ENCODE measurements at regions not wholly inside any gene's neighbourhood (a gene's known extent, or its start where the extent isn't known, plus 50 kb on each side); places are given as distances from the start of the nearest gene placed in this dataset.

DNA sequence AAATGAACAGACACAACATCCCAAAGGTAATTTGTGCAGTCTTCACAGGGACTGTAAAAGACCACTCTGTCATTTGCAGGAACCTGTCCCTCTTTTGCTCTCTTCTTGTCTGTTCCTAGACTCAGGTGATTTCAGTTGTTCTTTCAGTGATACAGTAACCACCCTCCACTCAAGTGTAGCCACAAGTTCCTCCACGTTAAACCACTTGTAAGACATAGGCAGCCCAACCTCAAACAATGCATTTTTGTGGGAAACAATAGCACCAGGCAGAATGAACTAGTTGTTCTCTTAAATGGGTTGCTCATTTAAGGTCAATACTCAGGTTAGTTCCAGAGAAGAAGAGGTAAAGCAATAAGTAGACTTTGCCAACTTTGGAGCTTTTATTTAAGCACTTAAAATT, 359.4 kb downstream of the MZT1 start:
- TF ChIP-seq, protein P1, sequence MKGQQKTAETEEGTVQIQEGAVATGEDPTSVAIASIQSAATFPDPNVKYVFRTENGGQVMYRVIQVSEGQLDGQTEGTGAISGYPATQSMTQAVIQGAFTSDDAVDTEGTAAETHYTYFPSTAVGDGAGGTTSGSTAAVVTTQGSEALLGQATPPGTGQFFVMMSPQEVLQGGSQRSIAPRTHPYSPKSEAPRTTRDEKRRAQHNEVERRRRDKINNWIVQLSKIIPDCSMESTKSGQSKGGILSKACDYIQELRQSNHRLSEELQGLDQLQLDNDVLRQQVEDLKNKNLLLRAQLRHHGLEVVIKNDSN (IDR thresholded peaks at IDR 0.05): no peak
- TF ChIP-seq YY1 (IDR thresholded peaks at IDR 0.05; ENCODE audit: low read depth): no peak
- TF ChIP-seq CEBPB (IDR thresholded peaks at IDR 0.05): no peak
- TF ChIP-seq ZBTB7A (IDR thresholded peaks at IDR 0.05; ENCODE audit: low read depth): no peak
- no peak for TF ChIP-seq EP300 (IDR thresholded peaks at IDR 0.05; ENCODE audit: borderline replicate concordance)
- TF ChIP-seq NFIC (IDR thresholded peaks at IDR 0.05): no peak
- TF ChIP-seq RAD21 (IDR thresholded peaks at IDR 0.05; ENCODE audit: low read depth): no peak
- no peak for TF ChIP-seq EGR1 (IDR thresholded peaks at IDR 0.05)
- no peak for TF ChIP-seq TCF12 (IDR thresholded peaks at IDR 0.05; ENCODE audit: low read depth)
- no peak for TF ChIP-seq TEAD4 (IDR thresholded peaks at IDR 0.05)
- TF ChIP-seq, protein P2, sequence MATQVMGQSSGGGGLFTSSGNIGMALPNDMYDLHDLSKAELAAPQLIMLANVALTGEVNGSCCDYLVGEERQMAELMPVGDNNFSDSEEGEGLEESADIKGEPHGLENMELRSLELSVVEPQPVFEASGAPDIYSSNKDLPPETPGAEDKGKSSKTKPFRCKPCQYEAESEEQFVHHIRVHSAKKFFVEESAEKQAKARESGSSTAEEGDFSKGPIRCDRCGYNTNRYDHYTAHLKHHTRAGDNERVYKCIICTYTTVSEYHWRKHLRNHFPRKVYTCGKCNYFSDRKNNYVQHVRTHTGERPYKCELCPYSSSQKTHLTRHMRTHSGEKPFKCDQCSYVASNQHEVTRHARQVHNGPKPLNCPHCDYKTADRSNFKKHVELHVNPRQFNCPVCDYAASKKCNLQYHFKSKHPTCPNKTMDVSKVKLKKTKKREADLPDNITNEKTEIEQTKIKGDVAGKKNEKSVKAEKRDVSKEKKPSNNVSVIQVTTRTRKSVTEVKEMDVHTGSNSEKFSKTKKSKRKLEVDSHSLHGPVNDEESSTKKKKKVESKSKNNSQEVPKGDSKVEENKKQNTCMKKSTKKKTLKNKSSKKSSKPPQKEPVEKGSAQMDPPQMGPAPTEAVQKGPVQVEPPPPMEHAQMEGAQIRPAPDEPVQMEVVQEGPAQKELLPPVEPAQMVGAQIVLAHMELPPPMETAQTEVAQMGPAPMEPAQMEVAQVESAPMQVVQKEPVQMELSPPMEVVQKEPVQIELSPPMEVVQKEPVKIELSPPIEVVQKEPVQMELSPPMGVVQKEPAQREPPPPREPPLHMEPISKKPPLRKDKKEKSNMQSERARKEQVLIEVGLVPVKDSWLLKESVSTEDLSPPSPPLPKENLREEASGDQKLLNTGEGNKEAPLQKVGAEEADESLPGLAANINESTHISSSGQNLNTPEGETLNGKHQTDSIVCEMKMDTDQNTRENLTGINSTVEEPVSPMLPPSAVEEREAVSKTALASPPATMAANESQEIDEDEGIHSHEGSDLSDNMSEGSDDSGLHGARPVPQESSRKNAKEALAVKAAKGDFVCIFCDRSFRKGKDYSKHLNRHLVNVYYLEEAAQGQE (IDR thresholded peaks at IDR 0.05; ENCODE audit: low read depth): no peak
- TF ChIP-seq MAX (IDR thresholded peaks at IDR 0.05): no peak
- TF ChIP-seq CREB1 (IDR thresholded peaks at IDR 0.05; ENCODE audit: low read depth): no peak
- no peak for TF ChIP-seq TAF1 (IDR thresholded peaks at IDR 0.05; ENCODE audit: low read depth)
- no peak for TF ChIP-seq FOXM1 (IDR thresholded peaks at IDR 0.05; ENCODE audit: borderline replicate concordance, low read depth)

DNA sequence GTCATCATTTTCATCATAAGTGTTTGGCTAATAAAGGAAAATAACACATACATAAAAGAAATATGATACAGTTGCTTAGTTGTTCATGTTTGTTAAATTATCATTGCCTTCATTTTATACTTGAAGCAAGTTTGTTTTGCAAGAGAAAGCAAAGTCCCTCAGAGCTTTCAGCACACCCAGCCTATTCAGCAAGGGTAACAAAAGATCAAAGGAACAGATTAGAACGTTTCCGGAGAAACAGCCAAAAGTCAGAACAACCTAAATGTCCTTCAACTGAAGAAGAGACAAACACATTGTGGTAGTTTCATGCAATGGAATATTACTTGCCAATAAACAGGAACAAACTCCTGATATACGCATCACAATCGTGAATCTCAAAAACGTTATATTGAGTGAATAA, 380.7 kb downstream of the MZT1 start:
- TF ChIP-seq NFIC (IDR thresholded peaks at IDR 0.05): no peak
- no peak for TF ChIP-seq TAF1 (IDR thresholded peaks at IDR 0.05; ENCODE audit: low read depth)
- TF ChIP-seq, protein P1 (IDR thresholded peaks at IDR 0.05): no peak
- TF ChIP-seq EGR1 (IDR thresholded peaks at IDR 0.05): no peak

- TF ChIP-seq EP300 (IDR thresholded peaks at IDR 0.05; ENCODE audit: borderline replicate concordance): no peak
- TF ChIP-seq NFIC (IDR thresholded peaks at IDR 0.05): no peak
- TF ChIP-seq TAF1 (IDR thresholded peaks at IDR 0.05; ENCODE audit: low read depth): no peak
- no peak for TF ChIP-seq RAD21 (IDR thresholded peaks at IDR 0.05; ENCODE audit: low read depth)
- no peak for TF ChIP-seq ZBTB7A (IDR thresholded peaks at IDR 0.05; ENCODE audit: low read depth)
- no peak for TF ChIP-seq TEAD4 (IDR thresholded peaks at IDR 0.05)
- TF ChIP-seq CEBPB (IDR thresholded peaks at IDR 0.05): no peak
- no peak for TF ChIP-seq EGR1 (IDR thresholded peaks at IDR 0.05)
- no peak for TF ChIP-seq YY1 (IDR thresholded peaks at IDR 0.05; ENCODE audit: low read depth)
- no peak for TF ChIP-seq CREB1 (IDR thresholded peaks at IDR 0.05; ENCODE audit: low read depth)
- TF ChIP-seq FOXM1 (IDR thresholded peaks at IDR 0.05; ENCODE audit: borderline replicate concordance, low read depth): no peak
- TF ChIP-seq, protein P2 (IDR thresholded peaks at IDR 0.05; ENCODE audit: low read depth): no peak
Observed at GRCh38 chr13:72342364-72342763, 385.1 kb downstream of the MZT1 start.

DNA sequence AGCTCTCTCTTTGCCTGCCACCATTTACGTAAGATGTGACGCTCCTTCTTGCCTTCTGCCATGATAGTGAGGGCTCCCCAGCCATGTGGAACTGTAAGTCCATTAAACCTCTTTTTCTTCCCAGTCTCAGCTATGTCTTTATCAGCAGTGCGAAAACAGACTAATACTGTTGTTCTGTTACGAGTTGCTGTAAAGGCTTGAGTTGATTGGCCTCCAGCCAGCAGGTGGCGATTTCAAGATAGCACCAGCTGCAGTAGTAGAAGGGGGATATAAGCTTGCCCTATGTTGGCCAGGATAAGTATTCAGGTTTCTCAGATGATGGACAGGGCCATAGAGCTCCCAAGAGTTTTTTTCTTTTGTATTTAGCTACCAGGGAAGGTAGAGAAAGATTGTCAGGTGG, 385.5 kb downstream of the MZT1 start:
- TF ChIP-seq TAF1 (IDR thresholded peaks at IDR 0.05; ENCODE audit: low read depth) (no peak), YY1 (IDR thresholded peaks at IDR 0.05; ENCODE audit: low read depth) (no peak), FOXM1 (IDR thresholded peaks at IDR 0.05; ENCODE audit: borderline replicate concordance, low read depth) (no peak), TCF12 (IDR thresholded peaks at IDR 0.05; ENCODE audit: low read depth) (no peak), CREB1 (IDR thresholded peaks at IDR 0.05; ENCODE audit: low read depth) (no peak), EP300 (IDR thresholded peaks at IDR 0.05; ENCODE audit: borderline replicate concordance) (no peak), NFIC (IDR thresholded peaks at IDR 0.05) (no peak), MAX (IDR thresholded peaks at IDR 0.05) (no peak), ZBTB7A (IDR thresholded peaks at IDR 0.05; ENCODE audit: low read depth) (no peak), EGR1 (IDR thresholded peaks at IDR 0.05) (no peak), CEBPB (IDR thresholded peaks at IDR 0.05) (no peak), RAD21 (IDR thresholded peaks at IDR 0.05; ENCODE audit: low read depth) (no peak), TEAD4 (IDR thresholded peaks at IDR 0.05) (no peak)
- TF ChIP-seq, protein P2 (IDR thresholded peaks at IDR 0.05; ENCODE audit: low read depth): no peak
- TF ChIP-seq, protein P1 (IDR thresholded peaks at IDR 0.05): no peak
